ENCODE measurements at regions not wholly inside any gene's neighbourhood (a gene's known extent, or its start where the extent isn't known, plus 50 kb on each side); places are given as distances from the start of the nearest gene placed in this dataset.

DNA sequence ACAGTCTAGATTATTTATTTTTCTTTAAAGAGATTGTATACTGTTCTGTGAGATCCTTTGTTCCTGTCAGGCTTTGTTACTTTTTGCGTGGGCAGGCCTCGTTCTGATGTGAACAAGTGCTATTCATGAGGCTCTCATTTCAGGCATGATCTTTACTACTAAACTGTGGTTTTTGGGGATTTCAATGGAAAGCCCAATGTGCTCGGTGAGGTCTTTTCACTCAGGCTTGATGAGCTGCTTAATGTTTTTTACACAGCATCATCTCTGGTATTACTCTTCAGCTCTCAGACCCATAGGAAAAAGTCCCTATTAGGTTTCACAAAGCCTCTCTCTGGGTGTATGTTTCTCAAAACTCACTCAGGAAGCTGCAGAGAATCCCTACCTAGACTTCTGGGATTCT lies 419.4 kb downstream of the GPATCH2 start:
- H3K9me3 Mint-ChIP-seq (ENCODE audit: unreplicated experiment) = no peaks in the 10 kb centered on the region
- H3K4me1 Mint-ChIP-seq (ENCODE audit: unreplicated experiment) = no peaks in the 10 kb centered on the region
- no peaks in the 10 kb centered on the region for H3K36me3 Mint-ChIP-seq (ENCODE audit: low read depth, unreplicated experiment)
- H3K27ac Mint-ChIP-seq (ENCODE audit: unreplicated experiment) = no peak overlapping the region
- DNase-seq (ENCODE audit: low spot score) = no peak
- H3K4me3 Mint-ChIP-seq (ENCODE audit: unreplicated experiment) = no peak overlapping the region
- H3K27me3 Mint-ChIP-seq (ENCODE audit: unreplicated experiment) = no peaks in the 10 kb centered on the region
- TF ChIP-seq, protein P1, sequence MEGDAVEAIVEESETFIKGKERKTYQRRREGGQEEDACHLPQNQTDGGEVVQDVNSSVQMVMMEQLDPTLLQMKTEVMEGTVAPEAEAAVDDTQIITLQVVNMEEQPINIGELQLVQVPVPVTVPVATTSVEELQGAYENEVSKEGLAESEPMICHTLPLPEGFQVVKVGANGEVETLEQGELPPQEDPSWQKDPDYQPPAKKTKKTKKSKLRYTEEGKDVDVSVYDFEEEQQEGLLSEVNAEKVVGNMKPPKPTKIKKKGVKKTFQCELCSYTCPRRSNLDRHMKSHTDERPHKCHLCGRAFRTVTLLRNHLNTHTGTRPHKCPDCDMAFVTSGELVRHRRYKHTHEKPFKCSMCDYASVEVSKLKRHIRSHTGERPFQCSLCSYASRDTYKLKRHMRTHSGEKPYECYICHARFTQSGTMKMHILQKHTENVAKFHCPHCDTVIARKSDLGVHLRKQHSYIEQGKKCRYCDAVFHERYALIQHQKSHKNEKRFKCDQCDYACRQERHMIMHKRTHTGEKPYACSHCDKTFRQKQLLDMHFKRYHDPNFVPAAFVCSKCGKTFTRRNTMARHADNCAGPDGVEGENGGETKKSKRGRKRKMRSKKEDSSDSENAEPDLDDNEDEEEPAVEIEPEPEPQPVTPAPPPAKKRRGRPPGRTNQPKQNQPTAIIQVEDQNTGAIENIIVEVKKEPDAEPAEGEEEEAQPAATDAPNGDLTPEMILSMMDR (IDR thresholded peaks at IDR 0.05; ENCODE audit: unreplicated experiment) = no peak

DNA sequence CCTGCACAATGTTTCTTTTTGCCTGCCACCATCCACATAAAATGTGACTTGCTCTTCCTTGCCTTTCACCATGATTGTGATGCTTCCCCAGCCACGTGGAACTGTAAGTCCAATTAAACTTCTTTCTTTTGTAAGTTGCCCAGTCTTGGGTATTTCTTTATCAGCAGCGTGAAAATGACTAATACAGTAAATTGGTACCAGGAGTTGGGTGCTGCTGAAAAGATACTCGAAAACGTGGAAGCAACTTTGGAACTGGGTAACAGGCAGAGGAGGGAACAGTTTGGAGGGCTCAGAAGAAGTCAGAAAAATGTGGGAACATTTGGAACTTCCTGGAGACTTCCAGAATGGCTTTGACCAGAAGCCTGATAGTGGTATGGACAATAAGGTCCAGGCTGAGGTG lies 425.3 kb downstream of the GPATCH2 start:
- Mint-ChIP-seq H3K36me3 (ENCODE audit: low read depth, unreplicated experiment) (no peaks in the 10 kb centered on the region), H3K9me3 (ENCODE audit: unreplicated experiment) (peaks cover 6% of the 10 kb centered on the region)
- TF ChIP-seq, protein P1 (IDR thresholded peaks at IDR 0.05; ENCODE audit: unreplicated experiment) = no peak

DNA sequence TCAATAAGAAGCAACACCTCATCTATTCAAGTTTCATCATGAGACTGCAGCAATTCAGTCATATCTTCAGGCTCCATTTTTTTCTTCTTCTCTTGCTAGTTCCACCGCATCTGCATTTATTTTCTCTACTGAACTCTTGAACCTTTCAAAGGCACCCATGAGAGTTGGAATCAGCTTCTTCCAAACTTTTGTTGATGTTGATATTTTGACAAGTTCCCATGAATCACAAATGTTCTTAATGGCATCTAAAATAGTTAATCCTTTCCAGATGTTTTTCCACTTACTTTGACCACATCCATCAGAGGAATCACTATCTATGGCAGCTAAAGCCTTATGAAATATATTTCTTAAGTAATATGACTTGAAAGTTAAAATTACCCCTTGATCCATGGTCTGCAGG lies 434.3 kb downstream of the GPATCH2 start:
- DNase-seq (ENCODE audit: low spot score) = no peak
- Mint-ChIP-seq H3K36me3 (ENCODE audit: low read depth, unreplicated experiment) (no peaks in the 10 kb centered on the region), H3K9me3 (ENCODE audit: unreplicated experiment) (no peaks in the 10 kb centered on the region), H3K27me3 (ENCODE audit: unreplicated experiment) (no peaks in the 10 kb centered on the region), H3K4me1 (ENCODE audit: unreplicated experiment) (no peaks in the 10 kb centered on the region), H3K27ac (ENCODE audit: unreplicated experiment) (no peak overlapping the region), H3K4me3 (ENCODE audit: unreplicated experiment) (no peak overlapping the region)
- TF ChIP-seq, protein P1 (IDR thresholded peaks at IDR 0.05; ENCODE audit: unreplicated experiment) = no peak

More for the DNA sequence above, 425.3 kb downstream of the GPATCH2 start:
- Mint-ChIP-seq H3K4me1 (ENCODE audit: unreplicated experiment) (no peaks in the 10 kb centered on the region), H3K27me3 (ENCODE audit: unreplicated experiment) (no peaks in the 10 kb centered on the region), H3K27ac (ENCODE audit: unreplicated experiment) (no peak overlapping the region), H3K4me3 (ENCODE audit: unreplicated experiment) (no peak overlapping the region)
- no peak for DNase-seq (ENCODE audit: low spot score)

DNA sequence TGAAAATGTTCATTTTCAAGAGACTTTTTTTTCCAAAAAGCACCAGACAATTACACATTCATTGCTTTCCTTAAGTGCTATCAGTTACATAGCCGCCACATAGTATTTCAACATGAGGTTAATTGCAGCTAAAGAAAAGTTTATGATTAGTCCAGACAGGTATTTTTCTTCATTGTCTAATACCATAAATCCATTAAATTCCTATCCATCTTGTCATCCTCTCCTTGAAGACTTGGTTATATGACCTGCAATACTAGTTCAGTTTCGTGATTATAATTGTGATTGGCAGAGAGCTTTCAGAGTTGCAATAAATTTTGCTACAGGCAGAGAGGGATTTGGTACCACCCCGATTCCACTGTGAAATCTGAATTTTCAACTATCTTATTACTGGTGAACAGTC lies 437.7 kb downstream of the GPATCH2 start:
- no peaks in the 10 kb centered on the region for H3K27me3 Mint-ChIP-seq (ENCODE audit: unreplicated experiment)
- no peaks in the 10 kb centered on the region for H3K36me3 Mint-ChIP-seq (ENCODE audit: low read depth, unreplicated experiment)
- no peak overlapping the region for H3K27ac Mint-ChIP-seq (ENCODE audit: unreplicated experiment)
- no peaks in the 10 kb centered on the region for H3K9me3 Mint-ChIP-seq (ENCODE audit: unreplicated experiment)
- TF ChIP-seq, protein P1 (IDR thresholded peaks at IDR 0.05; ENCODE audit: unreplicated experiment) = no peak
- H3K4me1 Mint-ChIP-seq (ENCODE audit: unreplicated experiment) = no peaks in the 10 kb centered on the region
- no peak for DNase-seq (ENCODE audit: low spot score)
- no peak overlapping the region for H3K4me3 Mint-ChIP-seq (ENCODE audit: unreplicated experiment)

DNA sequence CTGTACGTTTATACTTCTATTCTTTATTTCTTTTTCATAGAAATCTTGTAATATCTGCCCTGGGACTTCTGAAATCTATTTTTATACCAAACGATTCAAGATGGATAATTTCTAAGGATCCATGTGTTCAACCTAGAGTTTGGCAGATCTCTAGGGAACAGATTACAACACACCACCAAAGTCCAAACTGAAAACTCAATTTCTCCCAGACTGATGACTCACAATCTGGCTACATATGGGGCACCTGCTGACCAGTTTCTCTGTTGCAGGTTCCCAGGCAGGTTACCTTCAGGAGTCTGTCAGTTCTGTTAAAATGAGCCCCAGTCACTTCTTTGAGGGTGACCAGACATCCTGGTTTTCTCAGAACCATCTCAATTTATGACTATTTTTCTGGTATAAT lies 439.4 kb downstream of the GPATCH2 start:
- Mint-ChIP-seq H3K36me3 (ENCODE audit: low read depth, unreplicated experiment) (no peaks in the 10 kb centered on the region), H3K4me1 (ENCODE audit: unreplicated experiment) (no peaks in the 10 kb centered on the region), H3K27ac (ENCODE audit: unreplicated experiment) (no peak overlapping the region), H3K9me3 (ENCODE audit: unreplicated experiment) (no peaks in the 10 kb centered on the region), H3K4me3 (ENCODE audit: unreplicated experiment) (no peak overlapping the region), H3K27me3 (ENCODE audit: unreplicated experiment) (no peaks in the 10 kb centered on the region)
- no peak for DNase-seq (ENCODE audit: low spot score)
- TF ChIP-seq, protein P1 (IDR thresholded peaks at IDR 0.05; ENCODE audit: unreplicated experiment) = no peak
